RKO (cell line): ENCODE measurements at regions not wholly inside any gene's neighbourhood (a gene's known extent, or its start where the extent isn't known, plus 50 kb on each side); places are given as distances from the start of the nearest gene placed in this dataset.

Experiments
- DNase-seq: peaks from one replicate; pipeline ENCODE4 v3.0.0-alpha.2; 2016; ENCODE audit warnings: low spot score

GRCh38 chr11:70872955-70873735, 379.2 kb downstream of the SHANK2 start:
- no peak for DNase-seq

- no peak for DNase-seq
Measured at GRCh38 chr11:70873736-70874412, 378.5 kb downstream of the SHANK2 start.

GRCh38 chr11:70876685-70877084, 375.7 kb downstream of the SHANK2 start:
- no peak for DNase-seq

- no peak for DNase-seq
Measured at GRCh38 chr11:70877151-70877550, 375.2 kb downstream of the SHANK2 start.

- no peak for DNase-seq
Measured at GRCh38 chr11:70878366-70878765, 374.0 kb downstream of the SHANK2 start.

- no peak for DNase-seq
Measured at GRCh38 chr11:70879601-70880285, 372.6 kb downstream of the SHANK2 start.

GRCh38 chr11:70880416-70880815, 372.0 kb downstream of the SHANK2 start:
- DNase-seq: no peak

GRCh38 chr11:70881948-70882715, 370.2 kb downstream of the SHANK2 start:
- DNase-seq: no peak

- DNase-seq: no peak
Measured at GRCh38 chr11:70882716-70883085, 369.7 kb downstream of the SHANK2 start.

- no peak for DNase-seq
Measured at GRCh38 chr11:70883323-70883940, 368.9 kb downstream of the SHANK2 start.

GRCh38 chr11:70883973-70884623, 368.3 kb downstream of the SHANK2 start:
- DNase-seq: no peak

GRCh38 chr11:70885281-70886231, 366.8 kb downstream of the SHANK2 start:
- DNase-seq: no peak

- no peak for DNase-seq
Measured at GRCh38 chr11:70886256-70886655, 366.1 kb downstream of the SHANK2 start.

GRCh38 chr11:70886676-70887541, 365.5 kb downstream of the SHANK2 start:
- DNase-seq: no peak

- no peak for DNase-seq
Measured at GRCh38 chr11:70887542-70887827, 364.9 kb downstream of the SHANK2 start.

GRCh38 chr11:70888061-70888460, 364.3 kb downstream of the SHANK2 start:
- DNase-seq: no peak

- DNase-seq: no peak
Measured at GRCh38 chr11:70889411-70889810, 363.0 kb downstream of the SHANK2 start.

- DNase-seq: no peak
Measured at GRCh38 chr11:70891844-70892380, 360.5 kb downstream of the SHANK2 start.

GRCh38 chr11:70892889-70893288, 359.5 kb downstream of the SHANK2 start:
- no peak for DNase-seq
